MCF 10A (cell line): ENCODE measurements at regions not wholly inside any gene's neighbourhood (a gene's known extent, or its start where the extent isn't known, plus 50 kb on each side); places are given as distances from the start of the nearest gene placed in this dataset.
"Not testable (repeated sequence)": the region's sequence is repeated elsewhere in the genome, so short reads cannot be mapped to it uniquely, and the experiment has no call there.

Experiments used
- BruUV-seq: library from RNA; stranded (reverse); fragments of 400-500 nt; replicated peaks from 2 replicates; lab custom pipeline; 2021; lab: Mats Ljungman, UMichigan
- CTCF ChIA-PET: fragments of 300-600 bp; sonication (Branson Sonifier 250); formaldehyde crosslinking; extraction: SDS; loops from one replicate; lab custom pipeline; 2021; ENCODE audit warnings: antibody characterized with exemption, inconsistent platforms; lab: Yijun Ruan, JAX
- POLR2A ChIA-PET: fragments of 300-600, 350-650 bp; sonication (Branson Sonifier 250); formaldehyde crosslinking; extraction: SDS; loops from one replicate; lab custom pipeline; 2020; ENCODE audit warnings: antibody characterized with exemption, inconsistent platforms; lab: Yijun Ruan, JAX
- DNase-seq: peaks from one replicate; pipeline ENCODE4 v3.0.0-alpha.2; 2018; ENCODE audit not compliant: unreplicated experiment
- H3K27ac Mint-ChIP-seq: one replicate; pipeline ENCODE4 v1.8.0; 2022; ENCODE audit warnings: mild to moderate bottlenecking, low read depth, mixed read lengths; ENCODE audit not compliant: unreplicated experiment
- H3K27me3 Mint-ChIP-seq: one replicate; pipeline ENCODE4 v1.8.0; 2022; ENCODE audit warnings: mixed read lengths; ENCODE audit not compliant: insufficient read depth, unreplicated experiment
- H3K36me3 Mint-ChIP-seq: one replicate; pipeline ENCODE4 v1.8.0; 2022; ENCODE audit warnings: mild to moderate bottlenecking, moderate library complexity, mixed read lengths; ENCODE audit not compliant: insufficient read depth, unreplicated experiment
- H3K4me1 Mint-ChIP-seq: one replicate; pipeline ENCODE4 v1.8.0; 2022; ENCODE audit warnings: mixed read lengths; ENCODE audit not compliant: insufficient read depth, unreplicated experiment
- H3K4me3 Mint-ChIP-seq: one replicate; pipeline ENCODE4 v1.8.0; 2022; ENCODE audit warnings: mild to moderate bottlenecking, moderate library complexity, mixed read lengths; ENCODE audit not compliant: unreplicated experiment
- H3K9me3 Mint-ChIP-seq: one replicate; pipeline ENCODE4 v1.8.0; 2022; ENCODE audit warnings: mixed read lengths; ENCODE audit not compliant: unreplicated experiment
- CTCF ChIP-seq: fragments of 200-600 bp; IDR thresholded peaks from one replicate; pipeline ENCODE4 v1.8.0; 2022; ENCODE audit warnings: antibody characterized with exemption, mild to moderate bottlenecking; ENCODE audit not compliant: unreplicated experiment
- intact Hi-C: fragments of 100-400 bp; cut with micrococcal nuclease; formaldehyde crosslinking; loops from 2 replicates; pipeline ENCODE4 v1.14.1; 2022

DNA sequence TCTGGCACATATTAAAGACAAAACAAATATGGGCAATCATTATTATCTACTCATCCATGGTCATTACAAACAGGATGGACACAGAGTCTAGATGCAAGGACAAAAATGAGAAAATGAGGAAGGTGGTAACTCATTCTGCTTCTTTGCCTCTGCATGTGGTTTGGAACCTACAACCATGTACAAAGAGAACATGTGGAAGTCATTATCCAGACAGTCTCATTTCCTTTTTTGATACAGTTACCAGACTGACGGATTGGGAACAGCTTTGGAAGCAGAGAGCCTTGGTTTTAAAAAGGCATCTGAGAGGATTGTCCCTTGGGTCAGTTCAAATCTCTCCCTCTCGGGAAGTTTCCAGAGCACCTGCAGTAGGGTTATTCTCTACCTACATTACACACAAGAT lies 433.4 kb upstream of the TNC start:
- Mint-ChIP-seq H3K4me3 (no peak overlapping the region), H3K27me3 (no peaks in the 10 kb centered on the region), H3K9me3 (peaks cover 6% of the 10 kb centered on the region), H3K4me1 (no peaks in the 10 kb centered on the region), H3K27ac (no peak overlapping the region), H3K36me3 (no peaks in the 10 kb centered on the region)
- ChIA-PET CTCF (interaction anchor here (0.6 kb wide), 1 partner anchor 34 kb away, joined by 4 read pairs; no protein-coding TSS in a partner anchor), POLR2A (no interaction called here)
- no peak for DNase-seq
- intact Hi-C loops: no loop called here
- BruUV-seq: no TSS peak
- no peak for TF ChIP-seq CTCF

DNA sequence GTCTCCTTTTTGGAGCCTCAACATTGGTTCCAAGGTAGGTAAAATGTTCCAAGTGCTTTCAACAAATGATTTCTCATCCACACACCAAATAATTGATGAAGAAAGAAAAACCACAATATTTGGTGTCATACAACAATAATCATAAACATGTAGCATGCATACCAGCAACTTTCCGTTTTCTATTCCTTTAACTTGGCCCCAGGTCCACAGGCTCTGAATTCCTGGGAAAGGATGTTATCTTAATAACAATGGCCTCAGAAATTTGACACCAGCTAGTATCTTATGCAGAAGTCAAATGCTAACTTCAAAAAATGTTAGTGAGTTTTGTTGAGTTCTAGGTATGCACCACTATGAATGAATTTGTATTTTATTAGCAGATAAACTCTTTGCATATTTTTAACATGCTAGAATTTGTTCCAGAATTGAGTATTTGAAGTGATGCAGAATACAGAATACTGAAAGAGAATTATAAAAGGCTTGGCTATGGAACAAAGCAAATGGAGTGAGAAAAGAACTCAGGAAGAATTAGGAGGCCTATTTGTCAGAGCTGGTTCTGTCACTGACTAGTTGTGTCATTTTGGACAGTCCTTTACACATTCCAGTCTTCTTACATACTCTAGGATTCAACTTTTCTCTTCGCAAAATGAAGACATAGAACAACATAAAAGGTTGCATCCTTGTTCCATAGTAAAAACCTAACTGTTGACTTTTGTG lies 435.3 kb upstream of the TNC start:
- peaks cover 17% of the 10 kb centered on the region for H3K9me3 Mint-ChIP-seq
- POLR2A ChIA-PET: interaction anchor here (1.0 kb wide), 2 partner anchors 11 to 13 kb away, joined by 3 read pairs; no protein-coding TSS in a partner anchor
- no peak for TF ChIP-seq CTCF
- H3K4me3 Mint-ChIP-seq: no peak overlapping the region
- intact Hi-C loops: no loop called here
- no peak for DNase-seq
- no peaks in the 10 kb centered on the region for H3K36me3 Mint-ChIP-seq
- no peaks in the 10 kb centered on the region for H3K27me3 Mint-ChIP-seq
- no TSS peak for BruUV-seq
- CTCF ChIA-PET: no interaction called here
- no peak overlapping the region for H3K27ac Mint-ChIP-seq
- H3K4me1 Mint-ChIP-seq: no peaks in the 10 kb centered on the region

DNA sequence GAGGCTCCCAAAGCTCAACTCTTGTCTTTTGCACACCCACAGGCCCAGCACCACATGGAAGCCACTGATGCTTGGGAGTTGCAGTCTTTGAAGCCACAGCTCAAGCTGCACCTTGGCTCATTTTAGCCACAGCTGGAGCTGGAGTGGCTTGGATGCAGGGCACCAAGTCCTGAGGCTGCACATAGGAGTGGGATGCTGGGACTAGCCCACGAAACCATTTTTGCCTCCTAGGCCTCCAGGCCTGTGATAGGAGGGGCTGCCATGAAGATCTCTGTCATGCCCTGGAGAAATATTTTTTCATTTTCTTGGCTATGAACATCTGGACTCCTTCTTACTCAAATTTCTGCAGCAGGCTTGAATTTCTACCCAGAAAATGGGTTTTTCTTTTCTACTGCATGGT lies 438.5 kb upstream of the TNC start:
- BruUV-seq: no TSS peak
- H3K4me1 Mint-ChIP-seq: no peaks in the 10 kb centered on the region
- POLR2A ChIA-PET: no interaction called here
- H3K36me3 Mint-ChIP-seq: no peaks in the 10 kb centered on the region
- peaks cover 17% of the 10 kb centered on the region for H3K9me3 Mint-ChIP-seq
- CTCF ChIA-PET: no interaction called here
- no peak for TF ChIP-seq CTCF
- no peak overlapping the region for H3K27ac Mint-ChIP-seq
- no peak for DNase-seq
- intact Hi-C loops: no loop called here
- no peak overlapping the region for H3K4me3 Mint-ChIP-seq
- H3K27me3 Mint-ChIP-seq: no peaks in the 10 kb centered on the region

DNA sequence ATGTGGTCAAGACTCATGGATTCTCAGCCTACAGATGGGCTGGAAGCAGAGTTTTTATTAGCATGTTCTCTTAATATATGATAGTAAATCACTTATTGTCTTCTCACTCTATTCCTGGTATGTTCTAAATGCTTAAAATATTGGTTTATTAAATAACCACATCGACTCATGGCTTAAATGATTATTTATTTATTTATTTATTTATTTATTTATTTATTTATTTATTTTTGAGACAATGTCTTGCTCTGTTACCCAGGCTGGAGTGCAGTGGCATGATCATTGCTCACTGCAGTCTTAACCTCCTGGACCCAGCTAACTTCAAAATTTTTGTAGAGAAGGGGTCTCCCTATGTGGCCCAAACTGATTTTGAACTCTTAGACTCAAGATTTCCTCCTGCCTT lies 457.2 kb upstream of the TNC start:
- Mint-ChIP-seq H3K27ac (no peak overlapping the region), H3K4me3 (no peak overlapping the region), H3K36me3 (no peaks in the 10 kb centered on the region), H3K4me1 (no peaks in the 10 kb centered on the region), H3K9me3 (no peaks in the 10 kb centered on the region), H3K27me3 (no peaks in the 10 kb centered on the region)
- CTCF ChIA-PET: interaction anchor here (0.7 to 1.5 kb wide), 2 partner anchors 9 to 1086 kb away, joined by 3 to 5 read pairs; no protein-coding TSS in a partner anchor
- intact Hi-C loops: no loop called here
- no TSS peak for BruUV-seq
- TF ChIP-seq CTCF: no peak
- no peak for DNase-seq
- POLR2A ChIA-PET: interaction anchor here (1.0 kb wide), 1 partner anchor 1113 kb away, joined by 3 read pairs; no protein-coding TSS in a partner anchor

DNA sequence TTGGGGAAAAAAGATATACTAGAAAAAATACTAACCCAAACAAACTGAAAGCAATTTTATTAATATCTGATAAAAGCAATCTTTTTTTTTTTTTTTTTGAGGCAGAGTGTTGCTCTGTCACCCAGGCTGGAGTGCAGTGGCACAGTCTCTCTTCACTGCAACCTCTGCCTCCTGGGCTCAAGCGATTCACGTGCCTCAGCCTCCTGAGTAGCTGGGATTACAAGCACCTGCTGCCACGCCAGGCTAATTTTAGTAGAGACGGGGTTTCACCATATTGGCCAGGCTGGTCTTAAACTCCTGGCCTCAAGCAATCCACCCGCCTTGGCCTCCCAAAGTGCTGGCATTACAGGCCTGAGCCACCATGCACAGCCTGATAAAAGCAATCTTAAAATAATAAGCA lies 467.5 kb upstream of the TNC start:
- DNase-seq, H3K27me3 Mint-ChIP-seq, H3K4me3 Mint-ChIP-seq, H3K9me3 Mint-ChIP-seq, BruUV-seq, POLR2A ChIA-PET, intact Hi-C loops, H3K36me3 Mint-ChIP-seq, H3K27ac Mint-ChIP-seq: not testable (repeated sequence)
- CTCF ChIA-PET: interaction anchor here (0.6 to 10.9 kb wide), 9 partner anchors 34 to 1077 kb away, joined by 3 to 122 read pairs (median 4); no protein-coding TSS in a partner anchor
- peaks cover 13% of the 10 kb centered on the region for H3K4me1 Mint-ChIP-seq
